ENCODE measurements at regions not wholly inside any gene's neighbourhood (a gene's known extent, or its start where the extent isn't known, plus 50 kb on each side); places are given as distances from the start of the nearest gene placed in this dataset.

DNA sequence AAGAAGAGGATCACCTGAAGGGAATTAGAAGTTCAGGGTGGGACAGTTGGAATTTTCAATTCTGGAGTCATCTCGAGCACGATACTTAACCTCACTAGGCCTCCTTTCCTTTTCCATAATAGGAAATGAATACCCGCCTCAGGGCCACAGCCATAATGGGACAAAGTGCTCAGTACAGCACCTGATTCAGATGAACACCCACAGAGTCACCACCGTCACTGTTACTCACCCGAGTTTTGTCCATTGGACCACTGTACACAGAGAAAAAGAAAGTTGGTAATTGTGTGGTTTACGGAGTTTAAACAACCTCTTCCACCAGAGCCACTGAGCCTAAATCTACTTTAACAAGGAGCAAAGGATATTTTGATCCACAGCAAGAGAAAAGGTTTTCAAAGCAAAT lies 122.0 kb upstream of the NDUFV2 start:
- DNase-seq (ENCODE audit: low read depth): no peak
- H3K4me3 ChIP-seq (ENCODE audit: low read depth, low read length): no peak overlapping the region

DNA sequence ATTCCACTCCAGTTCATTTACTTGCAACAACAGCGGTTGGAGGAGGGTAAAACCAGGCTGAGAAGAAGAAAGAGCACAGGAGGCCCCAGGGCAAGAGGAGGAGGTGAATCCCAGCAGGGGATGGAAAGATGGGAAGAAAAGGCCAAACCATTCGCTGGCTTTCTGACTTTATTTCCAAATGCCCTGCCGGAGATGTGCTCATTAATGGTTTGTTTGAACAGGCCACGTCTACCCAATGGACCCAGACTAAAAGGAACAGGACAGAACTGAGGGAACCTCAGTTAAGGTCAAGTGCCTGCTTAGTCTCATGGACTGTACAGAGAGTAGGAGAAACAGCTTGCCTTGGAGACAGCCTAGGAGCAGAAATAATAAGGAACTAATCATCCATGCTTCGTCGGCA lies 121.6 kb upstream of the NDUFV2 start:
- DNase-seq (ENCODE audit: low read depth): peak; percentile 58
- no peak overlapping the region for H3K4me3 ChIP-seq (ENCODE audit: low read depth, low read length)
- TF ChIP-seq, protein P1, sequence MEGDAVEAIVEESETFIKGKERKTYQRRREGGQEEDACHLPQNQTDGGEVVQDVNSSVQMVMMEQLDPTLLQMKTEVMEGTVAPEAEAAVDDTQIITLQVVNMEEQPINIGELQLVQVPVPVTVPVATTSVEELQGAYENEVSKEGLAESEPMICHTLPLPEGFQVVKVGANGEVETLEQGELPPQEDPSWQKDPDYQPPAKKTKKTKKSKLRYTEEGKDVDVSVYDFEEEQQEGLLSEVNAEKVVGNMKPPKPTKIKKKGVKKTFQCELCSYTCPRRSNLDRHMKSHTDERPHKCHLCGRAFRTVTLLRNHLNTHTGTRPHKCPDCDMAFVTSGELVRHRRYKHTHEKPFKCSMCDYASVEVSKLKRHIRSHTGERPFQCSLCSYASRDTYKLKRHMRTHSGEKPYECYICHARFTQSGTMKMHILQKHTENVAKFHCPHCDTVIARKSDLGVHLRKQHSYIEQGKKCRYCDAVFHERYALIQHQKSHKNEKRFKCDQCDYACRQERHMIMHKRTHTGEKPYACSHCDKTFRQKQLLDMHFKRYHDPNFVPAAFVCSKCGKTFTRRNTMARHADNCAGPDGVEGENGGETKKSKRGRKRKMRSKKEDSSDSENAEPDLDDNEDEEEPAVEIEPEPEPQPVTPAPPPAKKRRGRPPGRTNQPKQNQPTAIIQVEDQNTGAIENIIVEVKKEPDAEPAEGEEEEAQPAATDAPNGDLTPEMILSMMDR (conservative IDR thresholded peaks at IDR 0.05; ENCODE audit: low read depth, low read length): no peak

More for the DNA sequence above, 122.0 kb upstream of the NDUFV2 start:
- TF ChIP-seq, protein P1 (conservative IDR thresholded peaks at IDR 0.05; ENCODE audit: low read depth, low read length): no peak

DNA sequence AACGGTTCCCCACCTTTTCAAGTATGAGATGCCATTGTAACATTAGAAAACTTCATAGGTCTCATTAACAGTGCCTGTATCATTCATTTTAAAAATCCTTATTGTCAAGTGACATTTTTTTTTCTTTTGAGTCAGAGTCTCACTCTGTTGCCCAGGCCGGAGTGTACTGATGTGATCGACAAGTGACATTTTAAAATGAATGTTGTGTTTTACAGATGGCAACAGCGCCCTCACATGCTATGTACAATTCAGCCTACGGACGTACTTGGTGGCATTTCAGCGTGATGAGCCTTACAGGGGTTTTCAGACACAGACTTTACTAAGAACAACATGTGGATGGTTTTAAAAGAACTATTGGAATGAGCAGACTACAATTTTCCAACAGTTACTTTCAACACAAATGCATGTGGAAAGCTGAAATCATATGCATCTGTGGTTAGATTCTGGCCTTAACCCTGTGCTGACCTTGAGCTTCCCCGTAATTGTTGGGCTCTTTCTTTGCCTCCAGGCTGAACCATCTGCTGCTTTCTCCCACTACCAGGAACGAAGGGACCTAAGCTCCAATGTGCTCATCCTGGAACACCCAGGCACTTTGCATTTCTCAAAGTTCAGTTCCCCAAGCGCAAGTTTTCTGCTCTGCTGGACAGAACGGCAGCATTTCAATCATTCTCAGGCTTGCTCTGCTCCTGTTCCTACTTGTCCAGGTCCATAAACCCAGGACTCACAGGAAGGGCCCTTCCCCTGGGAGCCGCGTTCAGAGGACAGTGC lies 119.9 kb upstream of the NDUFV2 start:
- TF ChIP-seq, protein P1 (conservative IDR thresholded peaks at IDR 0.05; ENCODE audit: low read depth, low read length): peak; percentile 73
- peak; percentile 88 for DNase-seq (ENCODE audit: low read depth)
- no peak overlapping the region for H3K4me3 ChIP-seq (ENCODE audit: low read depth, low read length)

DNA sequence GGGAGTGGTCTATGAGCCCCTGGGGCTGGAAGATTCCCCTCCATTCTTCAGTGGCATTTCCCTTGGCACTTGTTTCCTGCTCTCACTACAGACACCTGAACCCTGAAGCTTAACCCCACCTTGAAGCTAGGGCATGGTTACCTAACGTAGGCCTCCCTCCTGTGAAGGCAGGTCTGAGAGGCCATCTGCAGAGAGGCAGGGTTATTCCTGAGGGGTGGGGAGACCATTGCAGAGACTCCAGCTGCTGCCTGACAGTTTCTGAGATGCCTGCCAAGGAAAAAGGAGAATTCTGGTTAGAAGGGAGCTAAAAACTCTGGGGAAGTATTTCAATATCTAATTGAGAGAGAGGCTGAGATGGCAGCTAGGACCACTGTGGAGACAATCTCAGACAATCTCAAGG lies 119.3 kb upstream of the NDUFV2 start:
- DNase-seq (ENCODE audit: low read depth): no peak
- no peak overlapping the region for H3K4me3 ChIP-seq (ENCODE audit: low read depth, low read length)
- TF ChIP-seq, protein P1 (conservative IDR thresholded peaks at IDR 0.05; ENCODE audit: low read depth, low read length): no peak

DNA sequence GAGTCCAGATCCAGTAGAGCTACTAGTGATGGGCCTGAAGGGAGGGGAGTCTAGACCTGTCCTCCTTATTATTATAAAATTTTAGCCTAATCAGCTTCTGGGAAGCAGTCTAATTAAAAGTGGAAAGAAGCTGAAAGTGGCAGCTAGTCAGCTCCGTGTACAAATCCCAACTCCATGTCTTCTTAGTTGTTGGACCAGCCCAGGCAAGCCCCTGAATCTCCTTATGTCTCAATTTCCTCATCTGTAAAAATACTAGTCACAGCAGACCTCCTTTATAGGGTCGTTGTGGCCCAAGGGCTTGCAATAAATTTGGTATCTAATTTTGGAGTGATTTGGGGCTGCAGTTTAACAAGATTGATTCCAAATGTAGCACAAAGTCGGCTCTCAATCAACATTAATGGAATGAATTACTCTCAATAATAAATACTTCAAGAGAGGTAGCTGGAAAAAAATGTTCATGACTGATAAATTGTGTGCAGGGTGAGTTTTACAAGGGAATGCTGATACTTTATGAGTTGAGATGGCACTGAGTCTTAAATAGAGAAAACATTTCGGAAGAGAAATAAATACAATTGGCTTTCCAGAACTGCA lies 118.3 kb upstream of the NDUFV2 start:
- no peak for DNase-seq (ENCODE audit: low read depth)
- TF ChIP-seq, protein P1 (conservative IDR thresholded peaks at IDR 0.05; ENCODE audit: low read depth, low read length): no peak
- H3K4me3 ChIP-seq (ENCODE audit: low read depth, low read length): no peak overlapping the region

DNA sequence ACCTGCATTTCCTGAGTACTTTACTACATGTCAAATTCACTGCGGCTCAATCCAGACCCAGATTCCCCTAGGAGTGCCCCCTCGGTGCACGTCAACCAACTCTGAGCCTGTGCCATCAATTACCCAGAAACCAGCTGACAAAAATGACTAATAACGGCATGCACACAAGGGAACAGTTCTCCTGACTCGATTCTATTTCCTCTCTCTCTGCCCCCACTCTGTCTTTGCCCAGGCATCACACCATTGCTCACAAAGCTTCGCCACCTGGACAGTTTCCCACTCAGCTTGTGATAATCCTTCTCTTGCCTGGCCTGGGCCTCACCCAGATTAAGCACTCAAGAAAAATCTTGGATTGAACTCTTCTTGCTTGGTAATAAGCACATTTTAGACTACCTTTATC lies 115.3 kb upstream of the NDUFV2 start:
- H3K4me3 ChIP-seq (ENCODE audit: low read depth, low read length): no peak overlapping the region
- no peak for DNase-seq (ENCODE audit: low read depth)
- TF ChIP-seq, protein P1 (conservative IDR thresholded peaks at IDR 0.05; ENCODE audit: low read depth, low read length): no peak

All from choroid plexus epithelial cell (primary cell).